GM18517 (cell line): ENCODE measurements at regions not wholly inside any gene's neighbourhood (a gene's known extent, or its start where the extent isn't known, plus 50 kb on each side); places are given as distances from the start of the nearest gene placed in this dataset.
"Not testable (repeated sequence)": the region's sequence is repeated elsewhere in the genome, so short reads cannot be mapped to it uniquely, and the experiment has no call there.

Experiments
- ATAC-seq: cut with Tn5 transposase; IDR thresholded peaks from one replicate; pipeline ENCODE4 v1.9.1; 2021; ENCODE audit warnings: mild to moderate bottlenecking, moderate library complexity; ENCODE audit not compliant: unreplicated experiment

GRCh38 chr7:140283472-140283871 lies 106.7 kb upstream of the KDM7A start:
- ATAC-seq, result no peak

- no peak for ATAC-seq
Observed at GRCh38 chr7:140281960-140282359, 105.2 kb upstream of the KDM7A start.

DNA sequence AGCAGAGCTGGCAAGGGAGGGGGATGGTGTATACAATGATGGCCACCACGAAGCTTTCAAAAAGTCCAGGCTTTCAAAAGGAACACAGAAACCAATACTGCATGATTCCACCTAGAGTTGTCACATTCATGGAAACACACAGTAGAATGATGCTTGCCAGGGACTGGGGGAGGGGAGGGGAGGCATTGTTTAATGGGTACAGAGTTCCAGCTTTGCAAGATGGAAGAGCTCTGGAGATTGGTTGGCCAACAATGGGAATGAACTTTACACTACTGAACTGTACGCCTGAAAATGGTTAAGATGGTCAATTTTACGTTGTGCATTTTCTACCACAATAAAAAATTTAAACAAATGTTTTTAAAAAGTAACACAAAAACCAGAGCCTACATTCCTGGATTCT lies 104.5 kb upstream of the KDM7A start:
- ATAC-seq, result no peak

- ATAC-seq, result no peak
Observed at GRCh38 chr7:140276001-140276400, 99.2 kb upstream of the KDM7A start.

DNA sequence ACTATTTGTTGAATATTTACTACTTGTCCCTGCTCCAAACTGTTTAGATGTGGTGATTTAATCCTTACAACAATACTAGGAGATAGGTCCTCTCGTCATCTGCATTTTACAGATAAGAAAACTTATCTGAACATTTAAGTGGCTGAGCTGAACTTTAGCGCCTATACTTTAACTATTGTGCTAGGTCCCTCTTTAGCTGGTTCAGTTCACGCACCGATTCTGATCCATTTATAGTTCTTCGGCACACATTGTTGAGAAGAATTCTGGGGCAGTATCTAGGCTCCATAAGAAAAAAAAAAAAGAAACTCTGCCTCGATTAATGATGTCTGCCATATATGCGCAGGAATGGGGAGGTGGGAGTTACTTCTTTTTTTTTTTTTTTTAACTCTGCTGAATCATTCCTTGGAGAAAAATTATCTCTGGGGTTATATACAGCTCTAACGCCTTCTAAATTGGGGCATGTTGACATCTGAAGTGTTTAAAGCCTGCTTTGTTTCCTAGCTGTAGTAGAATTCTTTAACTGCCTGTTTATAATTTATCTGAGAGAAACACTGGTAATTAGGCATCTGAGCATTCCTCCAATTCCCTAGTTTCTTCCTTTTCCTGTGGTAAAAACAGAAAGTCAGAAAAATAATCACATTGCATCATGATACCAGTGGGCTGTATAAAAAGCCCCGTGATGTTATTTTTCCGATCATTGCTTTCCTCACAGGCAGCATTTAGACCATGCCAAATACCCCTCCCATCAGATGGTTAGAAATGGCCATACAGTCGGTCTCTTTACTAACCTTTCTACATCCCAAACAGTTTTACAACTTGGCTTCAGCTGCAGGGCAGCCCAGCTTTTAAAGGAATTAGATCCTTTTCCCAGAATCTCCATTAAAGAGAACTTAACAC lies 98.5 kb upstream of the KDM7A start:
- no peak for ATAC-seq

GRCh38 chr7:140273417-140273816 lies 96.6 kb upstream of the KDM7A start:
- ATAC-seq, result no peak

- ATAC-seq, result not testable (repeated sequence)
Observed at GRCh38 chr7:140271643-140271968, 94.8 kb upstream of the KDM7A start.

DNA sequence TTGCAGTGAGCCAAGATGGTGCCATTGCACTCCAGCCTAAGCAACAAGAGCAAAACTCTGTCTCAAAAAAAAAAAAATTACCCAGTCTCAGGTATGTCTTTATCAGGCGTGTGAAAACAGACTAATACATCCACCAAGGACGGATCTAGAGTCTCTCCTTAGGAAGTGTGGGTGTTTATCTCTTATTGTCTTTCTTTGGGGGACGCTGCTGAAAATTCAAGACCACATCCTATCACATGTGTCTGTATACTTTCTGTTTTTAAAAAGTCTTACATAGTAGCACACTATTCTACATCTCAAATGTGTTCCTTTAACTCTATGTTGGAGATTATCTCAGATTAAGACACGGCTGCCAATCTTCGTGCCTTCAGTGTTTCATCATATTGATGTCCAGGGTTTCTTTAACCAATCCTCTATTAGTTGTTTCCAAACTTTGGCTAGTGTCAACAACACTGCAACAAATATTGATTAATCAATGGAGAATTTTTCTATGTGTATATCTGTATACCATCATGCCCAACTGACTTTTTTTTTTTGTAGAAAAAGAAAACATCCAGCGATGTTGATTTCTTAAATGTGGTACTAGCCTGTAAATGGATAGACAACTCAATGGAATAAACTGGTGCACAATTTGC lies 92.3 kb upstream of the KDM7A start:
- no peak for ATAC-seq

GRCh38 chr7:140267381-140268226 lies 90.8 kb upstream of the KDM7A start:
- ATAC-seq, result no peak

DNA sequence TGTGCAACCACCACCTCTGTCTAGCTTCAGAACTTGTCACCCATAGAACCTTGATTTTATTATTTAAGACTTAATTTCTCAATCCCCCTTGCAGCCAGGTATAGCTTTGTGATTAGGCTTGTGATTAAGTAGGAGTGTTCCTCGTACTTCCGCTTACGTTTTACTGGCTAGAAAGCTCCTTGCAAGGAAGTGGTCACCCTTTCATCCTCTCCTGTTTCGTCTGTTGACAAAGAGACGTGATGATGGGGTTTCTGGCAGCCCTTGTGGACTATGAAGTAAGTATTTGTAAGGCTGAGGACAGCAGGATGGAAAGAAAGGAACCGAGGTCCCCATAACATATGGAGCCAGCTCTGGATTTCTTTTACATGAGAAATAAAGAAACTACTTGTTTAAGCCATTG lies 86.5 kb upstream of the KDM7A start:
- ATAC-seq, result no peak

- ATAC-seq, result no peak
Observed at GRCh38 chr7:140262242-140262903, 85.6 kb upstream of the KDM7A start.

- ATAC-seq, result no peak
Observed at GRCh38 chr7:140261522-140261921, 84.7 kb upstream of the KDM7A start.

GRCh38 chr7:140261105-140261486 lies 84.3 kb upstream of the KDM7A start:
- no peak for ATAC-seq

GRCh38 chr7:140260352-140261104 lies 83.7 kb upstream of the KDM7A start:
- ATAC-seq, result no peak

- not testable (repeated sequence) for ATAC-seq
Observed at GRCh38 chr7:140257278-140257677, 80.5 kb upstream of the KDM7A start.

GRCh38 chr7:140254976-140255375 lies 78.2 kb upstream of the KDM7A start:
- not testable (repeated sequence) for ATAC-seq

- ATAC-seq, result no peak
Observed at GRCh38 chr7:140249036-140249806, 72.4 kb upstream of the KDM7A start.

- ATAC-seq, result no peak
Observed at GRCh38 chr7:140247559-140247958, 70.8 kb upstream of the KDM7A start.

DNA sequence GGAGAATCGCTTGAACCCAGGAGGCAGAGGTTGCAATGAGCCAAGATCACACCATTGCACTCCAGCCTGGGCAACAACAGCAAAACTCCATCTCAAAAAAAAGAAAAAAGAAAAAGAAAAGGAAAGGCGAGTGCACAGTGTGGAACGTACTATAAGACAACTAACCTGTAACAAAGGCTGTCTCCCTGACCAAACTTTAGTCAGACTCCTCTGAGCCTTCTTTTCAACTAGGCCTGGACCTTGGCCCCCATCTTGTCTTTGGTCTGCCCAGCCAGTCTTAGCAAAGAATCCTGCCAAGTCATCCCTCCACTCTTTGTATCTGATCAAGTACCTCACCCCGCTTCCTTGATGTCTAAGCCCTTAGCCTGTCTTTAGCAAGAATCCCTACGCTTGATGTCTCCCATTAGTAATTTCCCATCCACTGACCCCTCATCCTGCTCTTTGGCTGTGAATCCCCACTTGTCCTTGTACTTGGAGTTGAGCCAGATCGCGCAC lies 68.9 kb upstream of the KDM7A start:
- ATAC-seq, result no peak
